AG04449 (cell line): ENCODE measurements at regions not wholly inside any gene's neighbourhood (a gene's known extent, or its start where the extent isn't known, plus 50 kb on each side); places are given as distances from the start of the nearest gene placed in this dataset.

Experiments used
- CTCF ChIA-PET: fragments of 350-600 bp; formaldehyde crosslinking; extraction: SDS; loops from one replicate; lab custom pipeline; 2021; ENCODE audit warnings: antibody characterized with exemption; lab: Yijun Ruan, JAX
- POLR2A ChIA-PET: fragments of 400-600, 350-600 bp; formaldehyde crosslinking; extraction: SDS; loops from one replicate; lab custom pipeline; 2020; ENCODE audit warnings: antibody characterized with exemption, inconsistent platforms; lab: Yijun Ruan, JAX
- DNase-seq: peaks from one replicate; pipeline ENCODE4 v3.0.0-alpha.2; 2010; ENCODE audit warnings: low read depth, low spot score
- H3K4me3 ChIP-seq: 2 replicates; pipeline ENCODE4 v1.5.1; 2011; ENCODE audit warnings: low read depth, mild to moderate bottlenecking, control low read depth, low read length
- TF ChIP-seq, protein P1 (sequence below): IDR thresholded peaks from one replicate; pipeline ENCODE4 v1.5.1; 2011; ENCODE audit warnings: mild to moderate bottlenecking, moderate library complexity, low read length, control low read depth, inconsistent platforms; ENCODE audit not compliant: insufficient read depth; ENCODE audit errors: missing control alignments

DNA sequence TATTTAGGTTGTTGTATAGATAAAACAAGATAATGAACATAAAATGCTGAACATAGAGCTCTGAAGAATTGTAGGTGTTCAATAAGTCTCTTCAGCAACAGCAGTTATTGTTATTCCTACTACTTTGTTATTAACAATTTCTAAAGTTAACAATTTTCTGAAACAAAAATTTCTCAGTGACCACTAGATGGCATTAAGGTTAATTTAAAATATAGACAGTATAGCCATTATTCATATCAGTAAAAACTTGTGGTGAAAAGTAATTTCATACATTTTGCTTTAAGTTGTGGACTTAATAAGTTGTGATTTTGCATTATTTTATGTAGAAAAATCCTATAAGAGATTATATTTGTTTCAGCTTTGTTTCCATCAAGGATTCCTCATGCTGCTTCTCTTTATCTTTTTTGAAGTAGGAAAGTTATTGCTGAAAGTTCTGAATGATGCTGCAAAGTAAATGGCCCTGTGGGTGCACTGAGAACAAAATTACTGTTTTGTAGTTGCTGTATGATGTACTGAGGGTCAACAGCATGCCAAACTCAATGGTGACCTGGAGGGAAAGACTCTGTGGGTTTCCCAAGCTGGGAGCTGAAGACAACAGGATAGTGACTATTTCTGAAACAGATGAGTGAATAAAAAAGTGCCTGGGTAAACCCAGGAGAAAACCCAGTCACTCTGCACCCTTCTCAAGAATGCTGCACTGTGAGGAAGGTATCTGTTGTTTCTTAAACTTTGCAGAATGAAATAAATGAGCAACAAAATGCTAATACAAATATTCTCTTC is 253.6 kb downstream of the KIF20B start:
- TF ChIP-seq, protein P1, sequence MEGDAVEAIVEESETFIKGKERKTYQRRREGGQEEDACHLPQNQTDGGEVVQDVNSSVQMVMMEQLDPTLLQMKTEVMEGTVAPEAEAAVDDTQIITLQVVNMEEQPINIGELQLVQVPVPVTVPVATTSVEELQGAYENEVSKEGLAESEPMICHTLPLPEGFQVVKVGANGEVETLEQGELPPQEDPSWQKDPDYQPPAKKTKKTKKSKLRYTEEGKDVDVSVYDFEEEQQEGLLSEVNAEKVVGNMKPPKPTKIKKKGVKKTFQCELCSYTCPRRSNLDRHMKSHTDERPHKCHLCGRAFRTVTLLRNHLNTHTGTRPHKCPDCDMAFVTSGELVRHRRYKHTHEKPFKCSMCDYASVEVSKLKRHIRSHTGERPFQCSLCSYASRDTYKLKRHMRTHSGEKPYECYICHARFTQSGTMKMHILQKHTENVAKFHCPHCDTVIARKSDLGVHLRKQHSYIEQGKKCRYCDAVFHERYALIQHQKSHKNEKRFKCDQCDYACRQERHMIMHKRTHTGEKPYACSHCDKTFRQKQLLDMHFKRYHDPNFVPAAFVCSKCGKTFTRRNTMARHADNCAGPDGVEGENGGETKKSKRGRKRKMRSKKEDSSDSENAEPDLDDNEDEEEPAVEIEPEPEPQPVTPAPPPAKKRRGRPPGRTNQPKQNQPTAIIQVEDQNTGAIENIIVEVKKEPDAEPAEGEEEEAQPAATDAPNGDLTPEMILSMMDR: no peak
- POLR2A ChIA-PET: no interaction called here
- CTCF ChIA-PET: interaction anchor here (1.0 to 2.5 kb wide), 5 partner anchors 11 to 908 kb away, joined by 3 to 7 read pairs (median 4); no protein-coding TSS in a partner anchor
- DNase-seq: no peak
- H3K4me3 ChIP-seq: no peak overlapping the region

DNA sequence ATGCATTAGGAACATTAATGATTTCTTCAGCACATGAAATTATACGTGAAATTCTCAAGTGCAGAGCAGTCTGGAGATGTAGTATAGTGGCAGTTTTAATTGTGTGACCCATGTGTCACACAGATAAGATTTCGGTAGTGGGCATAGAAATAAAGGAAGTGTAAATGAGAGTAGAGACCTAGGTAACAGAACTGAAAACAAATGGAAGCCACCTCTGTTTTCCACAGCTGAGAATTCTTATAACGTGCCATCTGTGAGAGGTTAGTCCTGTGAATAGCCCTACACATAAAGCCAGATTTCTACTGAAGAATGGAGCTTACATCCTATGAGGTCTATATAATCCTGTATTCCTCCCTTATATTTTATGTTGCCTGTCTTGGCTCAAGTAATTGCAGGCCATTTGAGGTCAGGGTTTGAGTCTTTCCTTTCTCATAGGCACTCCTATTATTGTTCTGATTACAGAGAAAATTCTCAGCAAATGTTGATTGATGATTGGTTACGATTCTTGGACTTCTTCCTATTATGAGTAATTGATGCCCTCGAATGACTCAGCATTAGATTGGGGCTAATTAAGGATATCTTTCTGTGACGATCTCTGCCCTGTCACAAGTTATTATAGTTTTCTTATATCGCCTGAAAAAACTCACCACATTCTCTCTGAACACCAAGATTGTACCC is 258.2 kb downstream of the KIF20B start:
- POLR2A ChIA-PET: no interaction called here
- TF ChIP-seq, protein P1: no peak
- DNase-seq: no peak
- CTCF ChIA-PET: no interaction called here
- H3K4me3 ChIP-seq: no peak overlapping the region

DNA sequence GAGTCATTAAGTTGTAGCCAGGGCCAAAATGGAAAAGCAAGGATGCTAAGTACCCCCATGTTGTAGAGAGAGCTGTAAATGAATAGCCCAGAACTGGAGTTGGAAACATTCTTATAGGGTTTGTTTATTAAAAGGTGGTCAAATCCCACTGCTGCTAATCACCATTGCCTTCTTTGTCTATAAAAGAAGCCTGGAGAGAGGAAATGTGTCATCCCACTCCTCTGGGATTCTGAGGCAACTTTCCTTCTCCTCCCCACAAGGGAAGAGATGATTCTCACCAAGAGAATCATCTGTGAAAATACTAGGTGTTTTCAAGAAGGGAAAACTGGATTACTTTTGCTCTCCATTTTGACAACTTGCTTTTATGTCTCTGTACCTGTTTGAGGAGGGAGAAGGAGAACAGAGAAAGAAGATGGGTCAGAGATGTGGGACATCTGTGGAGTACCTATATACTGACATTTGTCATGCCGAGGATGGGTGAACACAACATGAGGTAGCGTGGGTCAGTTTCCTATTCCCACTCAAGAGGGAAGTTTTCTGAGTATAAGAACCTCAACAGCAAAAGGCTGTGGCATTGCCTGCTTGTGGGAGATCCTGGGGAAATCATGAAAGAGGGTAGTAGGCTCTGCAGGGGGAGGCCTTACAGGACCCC is 262.2 kb downstream of the KIF20B start:
- no peak overlapping the region for H3K4me3 ChIP-seq
- TF ChIP-seq, protein P1: no peak
- POLR2A ChIA-PET: no interaction called here
- no peak for DNase-seq
- CTCF ChIA-PET: no interaction called here

DNA sequence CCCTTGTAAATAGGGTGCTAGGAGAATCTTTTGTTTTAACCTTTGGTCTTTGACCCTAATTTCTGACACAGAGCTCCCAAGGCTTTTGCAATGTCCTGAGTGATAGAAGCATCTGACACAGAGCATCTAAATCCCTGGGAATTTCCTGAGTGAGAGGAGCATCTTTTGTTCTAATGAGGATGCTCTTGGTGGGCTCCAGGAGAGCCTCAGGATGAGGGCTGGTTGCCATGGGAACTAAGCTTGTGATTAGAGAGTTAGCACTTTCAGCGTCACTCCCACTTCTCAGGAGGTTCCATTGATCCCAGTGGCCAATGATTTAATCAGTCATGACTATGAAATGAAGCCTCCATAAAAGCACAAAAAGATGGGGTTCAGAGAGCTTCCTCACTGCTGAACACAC is 264.8 kb downstream of the KIF20B start:
- POLR2A ChIA-PET: no interaction called here
- no peak overlapping the region for H3K4me3 ChIP-seq
- TF ChIP-seq, protein P1: no peak
- DNase-seq: no peak
- CTCF ChIA-PET: interaction anchor here (1.2 kb wide), 1 partner anchor 11 kb away, joined by 7 read pairs; no protein-coding TSS in a partner anchor

DNA sequence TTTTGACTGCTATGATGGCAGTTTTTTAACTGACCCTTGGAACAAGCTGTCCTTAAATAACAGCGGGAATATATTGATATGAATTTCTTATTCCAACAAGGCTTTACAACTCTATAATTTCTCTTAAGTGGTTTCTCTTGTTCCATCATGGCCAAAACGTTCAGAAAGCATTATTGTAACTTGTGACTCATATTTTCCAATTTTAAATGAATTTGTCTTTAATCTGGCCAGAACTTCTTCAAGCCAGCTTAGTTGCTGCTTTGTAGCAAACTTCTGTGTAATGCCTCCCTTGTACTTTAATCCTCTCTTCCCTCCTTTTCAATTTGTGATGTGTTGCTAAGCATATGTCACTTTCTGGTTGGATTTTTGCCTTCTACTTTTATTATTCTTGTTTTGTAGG is 271.9 kb downstream of the KIF20B start:
- no peak overlapping the region for H3K4me3 ChIP-seq
- POLR2A ChIA-PET: no interaction called here
- CTCF ChIA-PET: no interaction called here
- TF ChIP-seq, protein P1: no peak
- no peak for DNase-seq

DNA sequence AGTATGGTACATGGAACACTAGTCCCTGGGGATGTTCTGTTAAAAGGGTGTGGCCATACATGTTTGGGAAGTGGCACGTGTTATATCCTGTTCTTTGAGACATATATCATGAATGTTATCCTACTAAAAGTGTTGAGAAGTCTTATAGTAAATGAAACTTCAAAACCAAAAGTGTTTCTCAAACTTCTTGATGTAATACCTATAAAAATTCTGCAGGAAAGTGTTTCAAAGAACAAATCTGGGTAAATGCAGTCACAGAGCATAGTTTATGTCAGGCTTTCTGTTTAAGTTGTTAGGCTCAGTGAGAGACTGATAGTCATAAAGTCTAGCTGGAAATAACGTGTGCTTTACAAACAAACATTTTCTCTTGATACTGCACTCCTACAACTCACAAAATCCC is 273.7 kb downstream of the KIF20B start:
- ChIA-PET POLR2A (no interaction called here), CTCF (no interaction called here)
- no peak overlapping the region for H3K4me3 ChIP-seq
- TF ChIP-seq, protein P1: no peak
- no peak for DNase-seq
